ENCODE measurements at regions not wholly inside any gene's neighbourhood (a gene's known extent, or its start where the extent isn't known, plus 50 kb on each side); places are given as distances from the start of the nearest gene placed in this dataset.
"Not testable (repeated sequence)": the region's sequence is repeated elsewhere in the genome, so short reads cannot be mapped to it uniquely, and the experiment has no call there.

DNA sequence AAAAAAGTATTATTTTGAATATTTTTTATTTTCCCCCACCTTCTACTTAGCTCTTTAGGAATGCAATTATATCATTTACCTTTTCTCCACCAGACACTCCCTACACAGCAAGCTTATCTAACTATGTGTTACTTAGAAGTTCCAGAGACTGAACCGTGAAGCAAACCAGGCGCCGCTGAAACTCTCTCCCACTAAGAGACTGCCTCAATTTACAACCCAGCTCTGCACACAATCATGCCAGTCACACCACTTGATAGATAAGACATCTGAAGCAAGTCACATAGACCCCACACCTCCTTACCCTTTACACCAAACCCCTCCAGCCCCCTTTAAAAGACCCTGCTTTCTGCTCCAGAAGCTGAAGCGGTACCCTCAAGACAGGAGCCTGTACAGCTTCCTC lies 245.5 kb downstream of the S1PR1 start:
- no peaks in the 10 kb centered on the region for H3K4me1 ChIP-seq
- no peak for TF ChIP-seq POLR2A (IDR thresholded peaks at IDR 0.05)
- TF ChIP-seq, protein P1, sequence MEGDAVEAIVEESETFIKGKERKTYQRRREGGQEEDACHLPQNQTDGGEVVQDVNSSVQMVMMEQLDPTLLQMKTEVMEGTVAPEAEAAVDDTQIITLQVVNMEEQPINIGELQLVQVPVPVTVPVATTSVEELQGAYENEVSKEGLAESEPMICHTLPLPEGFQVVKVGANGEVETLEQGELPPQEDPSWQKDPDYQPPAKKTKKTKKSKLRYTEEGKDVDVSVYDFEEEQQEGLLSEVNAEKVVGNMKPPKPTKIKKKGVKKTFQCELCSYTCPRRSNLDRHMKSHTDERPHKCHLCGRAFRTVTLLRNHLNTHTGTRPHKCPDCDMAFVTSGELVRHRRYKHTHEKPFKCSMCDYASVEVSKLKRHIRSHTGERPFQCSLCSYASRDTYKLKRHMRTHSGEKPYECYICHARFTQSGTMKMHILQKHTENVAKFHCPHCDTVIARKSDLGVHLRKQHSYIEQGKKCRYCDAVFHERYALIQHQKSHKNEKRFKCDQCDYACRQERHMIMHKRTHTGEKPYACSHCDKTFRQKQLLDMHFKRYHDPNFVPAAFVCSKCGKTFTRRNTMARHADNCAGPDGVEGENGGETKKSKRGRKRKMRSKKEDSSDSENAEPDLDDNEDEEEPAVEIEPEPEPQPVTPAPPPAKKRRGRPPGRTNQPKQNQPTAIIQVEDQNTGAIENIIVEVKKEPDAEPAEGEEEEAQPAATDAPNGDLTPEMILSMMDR (IDR thresholded peaks at IDR 0.05) = no peak
- H3K4me3 ChIP-seq = no peak overlapping the region
- DNase-seq = no peak
- intact Hi-C loops (cut with DNase I; ENCODE audit: low total_unique reads) = no loop called here
- no peaks in the 10 kb centered on the region for H3K36me3 ChIP-seq (ENCODE audit: low read depth, missing control alignments)
- H3K27ac ChIP-seq = no peak overlapping the region
- no peaks in the 10 kb centered on the region for H3K9me3 ChIP-seq
- no peaks in the 10 kb centered on the region for H3K27me3 ChIP-seq
- WGBS, 2 donors = 82 to 88% methylated on average over 4 of the region's 4 CpGs

- no peak overlapping the region for H3K27ac ChIP-seq
- no peaks in the 10 kb centered on the region for H3K9me3 ChIP-seq
- H3K27me3 ChIP-seq = no peaks in the 10 kb centered on the region
- no peaks in the 10 kb centered on the region for H3K36me3 ChIP-seq (ENCODE audit: low read depth, missing control alignments)
- WGBS, 2 donors = 57 to 69% methylated on average over 5 of the region's 5 CpGs
- no peak for TF ChIP-seq POLR2A (IDR thresholded peaks at IDR 0.05)
- TF ChIP-seq, protein P1 (IDR thresholded peaks at IDR 0.05) = no peak
- no peak for DNase-seq
- H3K4me1 ChIP-seq = no peaks in the 10 kb centered on the region
- H3K4me3 ChIP-seq = no peak overlapping the region
- intact Hi-C loops (cut with DNase I; ENCODE audit: low total_unique reads) = no loop called here
These were observed 247.3 kb downstream of the S1PR1 start for GRCh38 chr1:101483982-101484688.

DNA sequence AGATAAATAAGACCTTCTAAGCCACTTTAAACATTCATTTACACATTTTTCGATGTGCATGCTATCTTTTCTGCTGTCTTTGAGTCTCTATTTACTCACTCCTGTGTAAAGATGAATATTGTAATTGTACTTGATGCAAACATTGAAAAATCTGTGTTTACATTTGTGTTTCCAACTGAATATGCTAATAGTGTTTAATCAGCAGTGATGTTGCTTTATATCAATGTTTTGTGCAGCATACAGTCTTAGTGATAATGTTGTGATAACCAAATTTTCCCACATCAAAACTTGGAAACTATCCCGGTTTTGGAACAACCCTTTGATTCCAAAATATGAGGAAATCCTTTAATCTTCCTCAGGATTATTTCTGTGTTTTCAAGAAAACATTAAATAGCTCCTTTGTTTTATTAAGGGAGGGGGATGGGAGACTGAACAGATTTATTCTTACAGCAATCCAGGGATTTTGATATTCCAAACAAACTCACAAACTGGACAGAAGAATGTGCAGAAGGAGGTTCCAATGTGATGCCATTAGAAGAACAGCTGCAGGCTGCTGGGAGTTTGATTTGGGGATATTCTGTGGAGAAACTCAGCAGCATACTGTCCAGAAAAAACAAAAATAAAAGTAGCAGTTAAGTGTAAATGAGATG lies 248.0 kb downstream of the S1PR1 start:
- intact Hi-C loops (cut with DNase I; ENCODE audit: low total_unique reads) = no loop called here
- Histone ChIP-seq H3K9me3 (no peaks in the 10 kb centered on the region), H3K27ac (no peak overlapping the region), H3K36me3 (ENCODE audit: low read depth, missing control alignments) (no peaks in the 10 kb centered on the region), H3K4me1 (no peaks in the 10 kb centered on the region), H3K4me3 (no peak overlapping the region), H3K27me3 (no peaks in the 10 kb centered on the region)
- DNase-seq = no peak
- TF ChIP-seq POLR2A (IDR thresholded peaks at IDR 0.05) = no peak
- TF ChIP-seq, protein P1 (IDR thresholded peaks at IDR 0.05) = no peak
- 28 to 29% methylated on average over 2 of the region's 2 CpGs for WGBS, 2 donors

- intact Hi-C loops (cut with DNase I; ENCODE audit: low total_unique reads) = no loop called here
- WGBS, 2 donors = 0 to 50% methylated on average over 1 of the region's 1 CpG
- Histone ChIP-seq H3K9me3 (no peaks in the 10 kb centered on the region), H3K27ac (no peak overlapping the region), H3K4me3 (no peak overlapping the region), H3K4me1 (no peaks in the 10 kb centered on the region), H3K27me3 (no peaks in the 10 kb centered on the region), H3K36me3 (ENCODE audit: low read depth, missing control alignments) (no peaks in the 10 kb centered on the region)
- no peak for DNase-seq
- no peak for TF ChIP-seq POLR2A (IDR thresholded peaks at IDR 0.05)
- TF ChIP-seq, protein P1 (IDR thresholded peaks at IDR 0.05) = no peak
These were observed 248.9 kb downstream of the S1PR1 start for GRCh38 chr1:101485712-101486111.

DNA sequence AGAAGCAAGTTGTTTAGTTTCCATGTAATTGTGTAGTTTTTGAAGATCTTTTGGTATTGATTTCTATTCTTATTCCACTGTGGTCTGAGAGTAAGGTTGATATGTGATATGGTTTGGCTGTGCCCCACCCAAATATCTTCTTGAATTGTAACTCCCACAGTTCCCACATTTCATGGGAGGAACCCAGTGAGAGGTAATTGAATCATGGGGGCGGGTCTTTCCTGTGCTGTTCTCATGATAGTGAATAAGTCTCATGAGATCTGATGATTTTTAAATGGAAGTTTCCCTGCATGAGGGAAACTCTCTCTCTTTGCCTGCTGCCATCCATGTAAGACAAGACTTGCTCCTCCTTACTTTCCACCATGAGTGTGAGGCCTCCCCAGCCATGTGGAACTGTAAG lies 255.3 kb downstream of the S1PR1 start:
- H3K27me3 ChIP-seq; H3K27ac ChIP-seq; H3K4me1 ChIP-seq; H3K9me3 ChIP-seq; DNase-seq; intact Hi-C loops (cut with DNase I; ENCODE audit: low total_unique reads); H3K4me3 ChIP-seq; H3K36me3 ChIP-seq (ENCODE audit: low read depth, missing control alignments): not testable (repeated sequence)
- WGBS, 2 donors = 94 to 100% methylated on average over 1 of the region's 1 CpG

DNA sequence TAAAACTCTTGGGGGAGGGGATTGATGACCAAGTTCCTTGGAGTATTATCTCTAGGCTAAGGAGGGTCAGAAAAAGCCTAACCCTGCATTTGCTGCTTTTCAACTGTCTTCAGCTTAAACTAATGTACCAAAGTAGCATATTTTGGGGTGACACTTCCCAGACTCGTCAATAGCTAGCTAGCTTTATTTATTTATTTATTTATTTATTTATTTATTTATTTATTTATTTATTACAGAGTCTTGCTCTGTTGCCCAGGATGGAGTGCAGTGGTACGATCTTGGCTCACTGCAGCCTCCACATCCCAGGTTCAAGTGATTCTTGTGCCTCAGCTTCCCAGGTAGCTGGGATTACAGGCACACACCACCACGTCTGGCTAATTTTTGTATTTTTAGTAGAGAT lies 257.1 kb downstream of the S1PR1 start:
- H3K27me3 ChIP-seq; H3K4me1 ChIP-seq; H3K27ac ChIP-seq; DNase-seq; H3K36me3 ChIP-seq (ENCODE audit: low read depth, missing control alignments); intact Hi-C loops (cut with DNase I; ENCODE audit: low total_unique reads); H3K9me3 ChIP-seq; H3K4me3 ChIP-seq: not testable (repeated sequence)
- WGBS, 2 donors = 97 to 100% methylated on average over 3 of the region's 3 CpGs
